HepG2 (cell line): ENCODE measurements at regions not wholly inside any gene's neighbourhood (a gene's known extent, or its start where the extent isn't known, plus 50 kb on each side); places are given as distances from the start of the nearest gene placed in this dataset.
A peak's percentile ranks its signal among the peaks of the same experiment; 100 is the strongest.

Experiments used
- ATAC-seq: fragments of 200-7000 bp; cut with Tn5 transposase; 3 replicates; pipeline ENCODE4 v1.9.1; 2020; ENCODE audit warnings: mild to moderate bottlenecking, moderate library complexity
- BruUV-seq: library from RNA; stranded (reverse); fragments of 400-500 nt; replicated peaks from 2 replicates; lab custom pipeline; 2021; lab: Mats Ljungman, UMichigan
- CTCF ChIA-PET: fragments of 300-600 bp; formaldehyde crosslinking; extraction: SDS; loops from one replicate; lab custom pipeline; 2021; ENCODE audit warnings: low total read pairs, inconsistent platforms, low intra/inter-chr PET ratio; lab: Yijun Ruan, JAX
- POLR2A ChIA-PET: fragments of 350-600 bp; sonication (Branson Sonifier 250); formaldehyde crosslinking; loops from one replicate; lab custom pipeline; 2020; ENCODE audit warnings: antibody characterized with exemption, inconsistent platforms; lab: Yijun Ruan, JAX
- DNase-seq: peaks from one replicate; pipeline ENCODE4 v3.0.0-alpha.2; 2015; ENCODE audit warnings: low spot score
- FAIRE-seq: peaks from 3 replicates; lab custom pipeline; 2011; peaks lifted over from hg19 to GRCh38; lab: Jason Lieb, UNC
- H2AFZ ChIP-seq: one replicate; pipeline ENCODE4 v1.6.1; 2011; ENCODE audit warnings: low read length, inconsistent platforms
- H3K27ac ChIP-seq: fragments of 300-600 bp; 3 replicates; pipeline ENCODE4 v1.8.0; 2011; ENCODE audit warnings: mixed run types, mild to moderate bottlenecking, mixed read lengths, low read length, inconsistent platforms; ENCODE audit not compliant: insufficient read depth; ENCODE audit errors: extremely low read length
- H3K27me3 ChIP-seq, 2 experiments: fragments of 200-600 bp in 1 of 2; 2 replicates in 1 of 2; 3 replicates in 1 of 2; pipeline versions ENCODE4 v1.6.0 to v1.8.0; 2011; ENCODE audit warnings: low read length in 2 of 2, mild to moderate bottlenecking in 2 of 2, moderate library complexity in 2 of 2, inconsistent platforms in 1 of 2; ENCODE audit not compliant: insufficient read depth in 2 of 2, control insufficient read depth in 1 of 2
- H3K36me3 ChIP-seq, 2 experiments: fragments of 200-600 bp in 1 of 2; replicated peaks in 1 of 2; 2 replicates in 1 of 2; 3 replicates in 1 of 2; pipeline versions ENCODE4 v1.5.1 to v1.8.0; 2011; ENCODE audit warnings: low read length in 2 of 2, inconsistent platforms in 1 of 2; ENCODE audit not compliant: insufficient read depth in 2 of 2, control insufficient read depth in 1 of 2
- H3K4me1 ChIP-seq: 2 replicates; pipeline ENCODE4 v1.5.1; 2012; ENCODE audit warnings: low read length, inconsistent platforms; ENCODE audit not compliant: insufficient read depth
- H3K4me2 ChIP-seq: 2 replicates; pipeline ENCODE4 v1.6.0; 2011; ENCODE audit warnings: low read depth, low read length, inconsistent platforms
- H3K4me3 ChIP-seq, 3 experiments: fragments of 200-600 bp in 1 of 3; sonication (generic), shearing (Covaris generic) in 1 of 3; replicated peaks in 1 of 3; 2 replicates each; pipeline ENCODE4 v1.5.1; 2011 to 2016; ENCODE audit warnings: low read length in 3 of 3, inconsistent platforms in 2 of 3, low read depth in 2 of 3, mild to moderate bottlenecking in 2 of 3, control low read depth in 1 of 3, mixed read lengths in 1 of 3; ENCODE audit not compliant: insufficient read depth in 1 of 3
- H3K79me2 ChIP-seq: one replicate; pipeline ENCODE4 v1.6.1; 2011; ENCODE audit warnings: low read length, inconsistent platforms; ENCODE audit not compliant: insufficient read depth
- H3K9ac ChIP-seq: 2 replicates; pipeline ENCODE4 v1.6.0; 2011; ENCODE audit warnings: mild to moderate bottlenecking, low read depth, low read length, inconsistent platforms; ENCODE audit not compliant: insufficient read depth
- H3K9me3 ChIP-seq: 2 replicates; pipeline ENCODE4 v1.5.1; 2012; ENCODE audit warnings: mild to moderate bottlenecking, low read length
- H4K20me1 ChIP-seq: 2 replicates; pipeline ENCODE4 v1.6.0; 2011; ENCODE audit warnings: inconsistent platforms, mild to moderate bottlenecking, low read length, moderate library complexity; ENCODE audit not compliant: insufficient read depth
- CEBPB ChIP-seq: IDR thresholded peaks from 2 replicates; pipeline ENCODE4 v1.6.1; 2011; ENCODE audit warnings: low read depth, low read length, improper control_type of control experiment, borderline replicate concordance
- MAFF ChIP-seq: IDR thresholded peaks from 2 replicates; pipeline ENCODE4 v1.6.1; 2011; ENCODE audit warnings: low read depth, low read length, improper control_type of control experiment
- MAFK ChIP-seq, 2 experiments: IDR thresholded peaks in 1 of 2; conservative IDR thresholded peaks in 1 of 2; 2 replicates each; pipeline ENCODE4 v1.6.1; 2011; ENCODE audit warnings: improper control_type of control experiment in 2 of 2, low read length in 2 of 2
- MTA3 ChIP-seq: sonication (generic); formaldehyde crosslinking; IDR thresholded peaks from 2 replicates; pipeline ENCODE4 v1.4.0; 2020; ENCODE audit warnings: missing genetic modification reagents
- RARA ChIP-seq: IDR thresholded peaks from 2 replicates; pipeline ENCODE4 v1.6.1; 2016; ENCODE audit warnings: missing genetic modification reagents, missing compliant biosample characterization
- TERF1 ChIP-seq: sonication (generic); formaldehyde crosslinking; IDR thresholded peaks from 2 replicates; pipeline ENCODE4 v1.8.0; 2022; ENCODE audit warnings: mild to moderate bottlenecking, missing genetic modification reagents, moderate library complexity
- WGBS: methylation state at CpG from one replicate; pipeline ENCODE4 v1.1.6; 2017; ENCODE audit warnings: low lambda C conversion rate; 5-methylcytosine and 5-hydroxymethylcytosine counted together
- in situ Hi-C: cut with HindIII; loops from 2 replicates; pipeline ENCODE4 v1.10.0; 2017; ENCODE audit warnings: low pct_unique_long_range_greater_than_20kb; ENCODE audit not compliant: extremely low pct_ligation_motif_present
- intact Hi-C: fragments of 100-400 bp; cut with micrococcal nuclease; formaldehyde crosslinking; loops from one replicate; pipeline ENCODE4 v1.10.0; 2022; ENCODE audit not compliant: unreplicated experiment

DNA sequence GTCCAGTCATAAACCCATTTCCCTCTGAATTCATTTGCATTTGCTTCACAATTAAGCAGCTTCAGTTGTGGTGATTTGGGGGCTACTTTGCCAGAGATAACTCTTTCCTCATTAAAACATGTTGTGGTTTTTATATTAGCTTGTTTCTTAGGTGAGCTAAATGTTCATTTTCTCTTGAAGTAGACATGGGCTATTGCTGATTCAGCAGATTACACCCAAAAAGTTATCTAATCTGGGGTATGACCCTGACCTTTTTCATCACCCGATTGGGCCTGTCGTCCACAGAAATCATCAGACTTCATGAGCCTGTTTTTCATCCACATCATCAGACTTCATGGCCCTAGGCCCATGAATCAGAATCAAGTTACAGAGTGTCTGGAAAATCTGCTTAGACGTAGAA is 97.5 kb upstream of the KLHL25 start:
- in situ Hi-C loops = no loop called here
- no peaks in the 10 kb centered on the region for H4K20me1 ChIP-seq
- no peaks in the 10 kb centered on the region for H3K4me1 ChIP-seq
- no peak overlapping the region for H3K4me2 ChIP-seq
- no peaks in the 10 kb centered on the region for H3K36me3 ChIP-seq
- no peak overlapping the region for H3K9ac ChIP-seq
- H3K4me3 ChIP-seq = no peak overlapping the region
- FAIRE-seq (no peak), DNase-seq (no peak), ATAC-seq (no peak)
- ChIA-PET POLR2A (no interaction called here), CTCF (no interaction called here)
- no peaks in the 10 kb centered on the region for H3K9me3 ChIP-seq
- no peak overlapping the region for H3K27ac ChIP-seq
- no peaks in the 10 kb centered on the region for H3K79me2 ChIP-seq
- peaks cover 3 to 16% of the 10 kb centered on the region in 2 experiments; a peak in 3 of 5 replicates for H3K27me3 ChIP-seq
- H2AFZ ChIP-seq = no peak overlapping the region
- 17% methylated on average over 3 of the region's 3 CpGs for WGBS
- intact Hi-C loops = no loop called here
- TF ChIP-seq MAFF (peak; percentile 97), MAFK (conservative IDR thresholded peaks at IDR 0.05 in 1 of 2, IDR thresholded peaks at IDR 0.05 in 1 of 2; ENCODE audit: low read length in 2 of 2) (peak; percentile 91 to 98), TERF1 (CRISPR knock-in tag) (no peak)
- BruUV-seq = no TSS peak

DNA sequence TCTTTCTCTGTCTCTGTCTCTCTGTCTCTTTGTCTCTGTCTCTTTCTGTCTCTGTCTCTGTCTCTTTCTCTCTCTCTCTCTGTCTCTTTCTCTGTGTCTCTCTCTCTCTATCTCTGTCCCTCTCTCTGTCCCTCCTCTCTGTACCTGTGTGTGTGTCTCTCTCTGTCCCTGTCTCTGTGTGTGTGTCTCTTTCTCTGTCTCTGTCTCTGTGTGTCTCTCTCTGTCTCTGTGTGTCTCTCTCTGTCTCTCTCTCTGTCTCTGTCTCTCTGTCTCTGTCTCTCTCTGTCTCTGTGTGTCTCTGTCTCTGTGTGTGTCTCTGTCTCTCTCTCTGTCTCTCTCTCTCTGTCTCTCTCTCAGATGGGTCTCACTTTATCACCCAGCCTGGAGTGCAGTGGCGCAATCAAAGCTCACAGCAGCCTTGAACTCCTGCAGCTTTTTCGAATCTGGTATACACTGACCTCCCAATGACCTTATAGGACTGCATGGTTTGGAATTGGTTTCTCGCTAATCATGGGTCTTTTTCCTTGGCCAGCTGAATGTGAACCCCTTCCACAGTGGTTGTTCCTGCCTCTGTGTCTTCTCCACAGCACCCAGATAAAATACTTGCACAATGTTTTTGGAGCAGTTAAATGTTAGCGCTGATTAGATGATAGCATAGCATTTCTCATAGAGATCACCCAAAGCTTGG is 102.6 kb upstream of the KLHL25 start:
- Histone ChIP-seq H4K20me1 (no peaks in the 10 kb centered on the region), H3K27ac (no peak overlapping the region), H3K36me3 (no peaks in the 10 kb centered on the region), H3K9ac (no peak overlapping the region), H3K4me1 (no peaks in the 10 kb centered on the region), H3K27me3 (no peaks in the 10 kb centered on the region), H2AFZ (no peak overlapping the region), H3K4me3 (no peak overlapping the region), H3K4me2 (no peak overlapping the region), H3K79me2 (no peaks in the 10 kb centered on the region), H3K9me3 (no peaks in the 10 kb centered on the region)
- ChIA-PET POLR2A (no interaction called here), CTCF (no interaction called here)
- TF ChIP-seq CEBPB (peak; percentile 47), MTA3 (CRISPR knock-in tag) (no peak), RARA (CRISPR knock-in tag) (peak; percentile 43; the same call in 1 of the 2 replicates)
- DNase-seq = no peak
- intact Hi-C loops (no loop called here), in situ Hi-C loops (no loop called here)
- peak; percentile 58 for ATAC-seq
- FAIRE-seq = no peak
- BruUV-seq = no TSS peak
- 39% methylated on average over 4 of the region's 4 CpGs for WGBS
